GM12865 (cell line): ENCODE measurements at regions not wholly inside any gene's neighbourhood (a gene's known extent, or its start where the extent isn't known, plus 50 kb on each side); places are given as distances from the start of the nearest gene placed in this dataset.
"Not testable (repeated sequence)": the region's sequence is repeated elsewhere in the genome, so short reads cannot be mapped to it uniquely, and the experiment has no call there.

Experiments used
- DNase-seq: peaks from one replicate; pipeline ENCODE4 v3.0.0; 2010; ENCODE audit warnings: low read depth
- H3K4me3 ChIP-seq: 2 replicates; pipeline ENCODE4 v1.5.1; 2011; ENCODE audit warnings: mild to moderate bottlenecking, low read depth, low read length, control low read depth
- CTCF ChIP-seq: IDR thresholded peaks from 2 replicates; pipeline ENCODE4 v1.5.1; 2011; ENCODE audit warnings: low read length, control low read depth, low read depth, inconsistent platforms; ENCODE audit not compliant: insufficient read depth; ENCODE audit errors: missing control alignments

- H3K4me3 ChIP-seq, result no peak overlapping the region
- no peak for DNase-seq
- no peak for TF ChIP-seq CTCF
Measured at GRCh38 chr11:13782390-13783075, 114.1 kb downstream of the FAR1 start.

- no peak for TF ChIP-seq CTCF
- H3K4me3 ChIP-seq, result no peak overlapping the region
- no peak for DNase-seq
Measured at GRCh38 chr11:13784441-13784840, 116.0 kb downstream of the FAR1 start.

- no peak for DNase-seq
- no peak overlapping the region for H3K4me3 ChIP-seq
- TF ChIP-seq CTCF, result no peak
Measured at GRCh38 chr11:13784855-13785254, 116.4 kb downstream of the FAR1 start.

- no peak for TF ChIP-seq CTCF
- no peak for DNase-seq
Measured at GRCh38 chr11:13786688-13787087, 118.2 kb downstream of the FAR1 start.

GRCh38 chr11:13797616-13798015, 129.1 kb downstream of the FAR1 start:
- not testable (repeated sequence) for H3K4me3 ChIP-seq, DNase-seq

More at GRCh38 chr11:13786688-13787087, 118.2 kb downstream of the FAR1 start:
- no peak overlapping the region for H3K4me3 ChIP-seq

GRCh38 chr11:13800901-13801300, 132.4 kb downstream of the FAR1 start:
- DNase-seq, result no peak
- no peak overlapping the region for H3K4me3 ChIP-seq
- TF ChIP-seq CTCF, result no peak

- H3K4me3 ChIP-seq, result no peak overlapping the region
- no peak for TF ChIP-seq CTCF
- DNase-seq, result no peak
Measured at GRCh38 chr11:13818325-13818724, 144.2 kb upstream of the SPON1 start.
